ENCODE measurements at regions not wholly inside any gene's neighbourhood (a gene's known extent, or its start where the extent isn't known, plus 50 kb on each side); places are given as distances from the start of the nearest gene placed in this dataset.

DNA sequence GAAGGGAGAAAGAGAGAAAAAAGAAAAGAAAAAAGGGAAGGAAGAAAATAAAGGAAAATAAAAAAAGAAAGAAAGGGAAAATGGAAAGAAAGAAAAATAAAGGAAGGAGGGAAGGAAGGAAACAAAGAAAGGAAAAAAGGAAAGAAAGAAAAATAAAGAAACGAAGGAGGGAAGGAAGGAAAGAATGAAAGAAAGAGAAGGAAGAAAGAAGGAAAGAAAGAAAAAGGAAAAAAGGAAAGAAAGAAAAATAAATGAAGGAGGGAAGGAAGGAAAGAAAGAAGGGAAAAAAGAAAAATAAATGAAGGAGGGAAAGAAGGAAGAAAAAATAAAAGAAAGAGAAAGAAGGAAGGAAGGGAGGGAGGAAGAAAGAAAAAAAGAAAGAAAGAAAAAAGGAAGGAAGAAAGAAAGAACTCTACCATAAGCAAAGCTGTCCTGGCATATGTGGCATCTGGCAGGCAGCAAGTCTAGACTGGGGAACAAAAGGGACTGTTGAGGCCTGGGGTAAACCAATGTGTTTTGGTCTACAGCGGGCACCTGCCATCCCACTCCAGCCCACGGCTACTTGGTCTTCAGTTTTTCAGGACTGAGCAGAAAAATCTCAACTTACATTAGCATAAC is 86.9 kb downstream of the TFAP2C start:
- TF ChIP-seq TAF1 (IDR thresholded peaks at IDR 0.05; ENCODE audit: low read depth) = no peak
- TF ChIP-seq YY1 (IDR thresholded peaks at IDR 0.05; ENCODE audit: low read depth) = no peak
- TF ChIP-seq, protein P1, sequence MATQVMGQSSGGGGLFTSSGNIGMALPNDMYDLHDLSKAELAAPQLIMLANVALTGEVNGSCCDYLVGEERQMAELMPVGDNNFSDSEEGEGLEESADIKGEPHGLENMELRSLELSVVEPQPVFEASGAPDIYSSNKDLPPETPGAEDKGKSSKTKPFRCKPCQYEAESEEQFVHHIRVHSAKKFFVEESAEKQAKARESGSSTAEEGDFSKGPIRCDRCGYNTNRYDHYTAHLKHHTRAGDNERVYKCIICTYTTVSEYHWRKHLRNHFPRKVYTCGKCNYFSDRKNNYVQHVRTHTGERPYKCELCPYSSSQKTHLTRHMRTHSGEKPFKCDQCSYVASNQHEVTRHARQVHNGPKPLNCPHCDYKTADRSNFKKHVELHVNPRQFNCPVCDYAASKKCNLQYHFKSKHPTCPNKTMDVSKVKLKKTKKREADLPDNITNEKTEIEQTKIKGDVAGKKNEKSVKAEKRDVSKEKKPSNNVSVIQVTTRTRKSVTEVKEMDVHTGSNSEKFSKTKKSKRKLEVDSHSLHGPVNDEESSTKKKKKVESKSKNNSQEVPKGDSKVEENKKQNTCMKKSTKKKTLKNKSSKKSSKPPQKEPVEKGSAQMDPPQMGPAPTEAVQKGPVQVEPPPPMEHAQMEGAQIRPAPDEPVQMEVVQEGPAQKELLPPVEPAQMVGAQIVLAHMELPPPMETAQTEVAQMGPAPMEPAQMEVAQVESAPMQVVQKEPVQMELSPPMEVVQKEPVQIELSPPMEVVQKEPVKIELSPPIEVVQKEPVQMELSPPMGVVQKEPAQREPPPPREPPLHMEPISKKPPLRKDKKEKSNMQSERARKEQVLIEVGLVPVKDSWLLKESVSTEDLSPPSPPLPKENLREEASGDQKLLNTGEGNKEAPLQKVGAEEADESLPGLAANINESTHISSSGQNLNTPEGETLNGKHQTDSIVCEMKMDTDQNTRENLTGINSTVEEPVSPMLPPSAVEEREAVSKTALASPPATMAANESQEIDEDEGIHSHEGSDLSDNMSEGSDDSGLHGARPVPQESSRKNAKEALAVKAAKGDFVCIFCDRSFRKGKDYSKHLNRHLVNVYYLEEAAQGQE (IDR thresholded peaks at IDR 0.05; ENCODE audit: low read depth) = no peak
- TF ChIP-seq, protein P2, sequence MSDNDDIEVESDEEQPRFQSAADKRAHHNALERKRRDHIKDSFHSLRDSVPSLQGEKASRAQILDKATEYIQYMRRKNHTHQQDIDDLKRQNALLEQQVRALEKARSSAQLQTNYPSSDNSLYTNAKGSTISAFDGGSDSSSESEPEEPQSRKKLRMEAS (IDR thresholded peaks at IDR 0.05) = no peak
- TF ChIP-seq TEAD4 (IDR thresholded peaks at IDR 0.05) = no peak
- no peak for TF ChIP-seq CEBPB (IDR thresholded peaks at IDR 0.05)
- TF ChIP-seq, protein P3, sequence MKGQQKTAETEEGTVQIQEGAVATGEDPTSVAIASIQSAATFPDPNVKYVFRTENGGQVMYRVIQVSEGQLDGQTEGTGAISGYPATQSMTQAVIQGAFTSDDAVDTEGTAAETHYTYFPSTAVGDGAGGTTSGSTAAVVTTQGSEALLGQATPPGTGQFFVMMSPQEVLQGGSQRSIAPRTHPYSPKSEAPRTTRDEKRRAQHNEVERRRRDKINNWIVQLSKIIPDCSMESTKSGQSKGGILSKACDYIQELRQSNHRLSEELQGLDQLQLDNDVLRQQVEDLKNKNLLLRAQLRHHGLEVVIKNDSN (IDR thresholded peaks at IDR 0.05) = no peak
- TF ChIP-seq EP300 (IDR thresholded peaks at IDR 0.05; ENCODE audit: borderline replicate concordance) = no peak
- no peak for TF ChIP-seq CREB1 (IDR thresholded peaks at IDR 0.05; ENCODE audit: low read depth)
- no peak for TF ChIP-seq TCF12 (IDR thresholded peaks at IDR 0.05; ENCODE audit: low read depth)

All from Ishikawa (cell line).